ENCODE measurements at regions not wholly inside any gene's neighbourhood (a gene's known extent, or its start where the extent isn't known, plus 50 kb on each side); places are given as distances from the start of the nearest gene placed in this dataset.

DNA sequence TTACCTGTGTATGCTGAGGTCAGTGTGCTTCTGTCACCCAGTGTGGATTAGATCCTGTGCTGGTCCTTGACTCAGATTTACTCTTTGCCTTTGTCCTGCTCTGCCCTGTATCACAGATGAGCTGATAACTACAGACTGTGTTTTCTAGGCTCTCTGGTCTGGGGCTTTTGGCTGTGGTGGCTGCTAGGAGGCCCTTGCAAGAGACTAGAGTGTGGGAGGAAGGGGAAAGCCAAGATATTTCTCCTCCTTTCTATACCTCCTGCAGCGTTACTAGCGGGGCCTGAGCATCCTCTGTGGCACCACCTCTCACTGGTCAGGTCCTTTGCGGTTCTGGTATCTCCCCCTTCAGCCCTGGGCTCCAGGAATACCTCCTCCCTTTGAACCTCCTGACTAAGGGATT is 282.3 kb upstream of the TBC1D5 start (continued):
- TF ChIP-seq GTF2F1 (IDR thresholded peaks at IDR 0.05; ENCODE audit: borderline replicate concordance, low read depth, low read length) (no peak), KDM1A (IDR thresholded peaks at IDR 0.05; ENCODE audit: borderline replicate concordance, low read length) (no peak), RAD21 (IDR thresholded peaks at IDR 0.05 in 1 of 2, conservative IDR thresholded peaks at IDR 0.05 in 1 of 2; ENCODE audit: low read depth in 2 of 2, low read length in 2 of 2) (no peak), BRCA1 (IDR thresholded peaks at IDR 0.05; ENCODE audit: low read depth, low read length) (no peak)

Measured in H1 (cell line).